ENCODE measurements at regions not wholly inside any gene's neighbourhood (a gene's known extent, or its start where the extent isn't known, plus 50 kb on each side); places are given as distances from the start of the nearest gene placed in this dataset.

DNA sequence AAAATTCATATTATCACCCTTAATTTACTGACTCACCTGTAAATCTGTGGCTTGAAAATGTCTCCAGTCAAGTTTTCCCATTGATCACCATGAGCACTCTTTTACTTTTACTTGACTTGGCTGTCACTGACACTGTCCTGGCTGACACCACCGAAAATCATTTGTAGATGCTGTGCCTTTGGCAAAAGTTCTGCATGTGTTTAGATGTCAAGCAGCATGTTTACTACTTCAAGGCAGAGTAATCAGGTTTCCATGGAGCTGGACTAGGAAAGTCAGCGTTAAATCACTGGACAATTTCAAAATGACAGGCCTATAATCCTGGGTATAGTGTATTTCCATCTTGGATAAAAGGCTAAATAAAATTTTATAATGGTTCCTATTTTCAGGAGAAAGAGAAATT is 1530.6 kb upstream of the CDH6 start (continued):
- TF ChIP-seq TOX (CRISPR knock-in tag; IDR thresholded peaks at IDR 0.05; ENCODE audit: borderline replicate concordance): no peak
- TF ChIP-seq, protein P1, sequence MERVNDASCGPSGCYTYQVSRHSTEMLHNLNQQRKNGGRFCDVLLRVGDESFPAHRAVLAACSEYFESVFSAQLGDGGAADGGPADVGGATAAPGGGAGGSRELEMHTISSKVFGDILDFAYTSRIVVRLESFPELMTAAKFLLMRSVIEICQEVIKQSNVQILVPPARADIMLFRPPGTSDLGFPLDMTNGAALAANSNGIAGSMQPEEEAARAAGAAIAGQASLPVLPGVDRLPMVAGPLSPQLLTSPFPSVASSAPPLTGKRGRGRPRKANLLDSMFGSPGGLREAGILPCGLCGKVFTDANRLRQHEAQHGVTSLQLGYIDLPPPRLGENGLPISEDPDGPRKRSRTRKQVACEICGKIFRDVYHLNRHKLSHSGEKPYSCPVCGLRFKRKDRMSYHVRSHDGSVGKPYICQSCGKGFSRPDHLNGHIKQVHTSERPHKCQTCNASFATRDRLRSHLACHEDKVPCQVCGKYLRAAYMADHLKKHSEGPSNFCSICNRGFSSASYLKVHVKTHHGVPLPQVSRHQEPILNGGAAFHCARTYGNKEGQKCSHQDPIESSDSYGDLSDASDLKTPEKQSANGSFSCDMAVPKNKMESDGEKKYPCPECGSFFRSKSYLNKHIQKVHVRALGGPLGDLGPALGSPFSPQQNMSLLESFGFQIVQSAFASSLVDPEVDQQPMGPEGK (CRISPR knock-in tag; IDR thresholded peaks at IDR 0.05; ENCODE audit: borderline replicate concordance): no peak

DNA sequence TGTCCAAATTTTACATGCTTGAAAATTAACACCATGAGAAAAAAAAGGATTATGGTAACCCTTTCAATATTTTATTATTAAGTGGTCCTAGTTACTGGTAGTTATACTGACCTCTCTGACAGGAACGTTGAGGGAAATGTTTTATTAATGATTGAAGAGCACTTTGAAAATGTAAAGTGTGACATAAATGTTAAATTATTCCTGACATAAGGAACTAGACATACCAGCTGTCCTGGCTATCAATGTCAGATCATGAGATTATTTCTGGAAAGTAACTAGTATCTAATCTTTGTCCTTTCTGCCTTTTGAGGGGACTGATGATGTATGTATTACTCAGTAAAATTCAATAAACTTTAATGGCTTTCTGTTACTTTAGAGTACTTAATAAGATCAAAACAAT is 1538.5 kb upstream of the CDH6 start:
- TF ChIP-seq, protein P2, sequence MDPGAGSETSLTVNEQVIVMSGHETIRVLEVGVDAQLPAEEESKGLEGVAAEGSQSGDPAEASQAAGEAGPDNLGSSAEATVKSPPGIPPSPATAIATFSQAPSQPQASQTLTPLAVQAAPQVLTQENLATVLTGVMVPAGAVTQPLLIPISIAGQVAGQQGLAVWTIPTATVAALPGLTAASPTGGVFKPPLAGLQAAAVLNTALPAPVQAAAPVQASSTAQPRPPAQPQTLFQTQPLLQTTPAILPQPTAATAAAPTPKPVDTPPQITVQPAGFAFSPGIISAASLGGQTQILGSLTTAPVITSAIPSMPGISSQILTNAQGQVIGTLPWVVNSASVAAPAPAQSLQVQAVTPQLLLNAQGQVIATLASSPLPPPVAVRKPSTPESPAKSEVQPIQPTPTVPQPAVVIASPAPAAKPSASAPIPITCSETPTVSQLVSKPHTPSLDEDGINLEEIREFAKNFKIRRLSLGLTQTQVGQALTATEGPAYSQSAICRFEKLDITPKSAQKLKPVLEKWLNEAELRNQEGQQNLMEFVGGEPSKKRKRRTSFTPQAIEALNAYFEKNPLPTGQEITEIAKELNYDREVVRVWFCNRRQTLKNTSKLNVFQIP (CRISPR knock-in tag; IDR thresholded peaks at IDR 0.05; ENCODE audit: borderline replicate concordance, low read depth): no peak
- TF ChIP-seq, protein P3, sequence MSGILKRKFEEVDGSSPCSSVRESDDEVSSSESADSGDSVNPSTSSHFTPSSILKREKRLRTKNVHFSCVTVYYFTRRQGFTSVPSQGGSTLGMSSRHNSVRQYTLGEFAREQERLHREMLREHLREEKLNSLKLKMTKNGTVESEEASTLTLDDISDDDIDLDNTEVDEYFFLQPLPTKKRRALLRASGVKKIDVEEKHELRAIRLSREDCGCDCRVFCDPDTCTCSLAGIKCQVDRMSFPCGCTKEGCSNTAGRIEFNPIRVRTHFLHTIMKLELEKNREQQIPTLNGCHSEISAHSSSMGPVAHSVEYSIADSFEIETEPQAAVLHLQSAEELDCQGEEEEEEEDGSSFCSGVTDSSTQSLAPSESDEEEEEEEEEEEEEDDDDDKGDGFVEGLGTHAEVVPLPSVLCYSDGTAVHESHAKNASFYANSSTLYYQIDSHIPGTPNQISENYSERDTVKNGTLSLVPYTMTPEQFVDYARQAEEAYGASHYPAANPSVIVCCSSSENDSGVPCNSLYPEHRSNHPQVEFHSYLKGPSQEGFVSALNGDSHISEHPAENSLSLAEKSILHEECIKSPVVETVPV (CRISPR knock-in tag; IDR thresholded peaks at IDR 0.05): no peak
- TF ChIP-seq OSR1 (CRISPR knock-in tag; IDR thresholded peaks at IDR 0.05): no peak
- TF ChIP-seq ARNTL (CRISPR knock-in tag; IDR thresholded peaks at IDR 0.05; ENCODE audit: borderline replicate concordance, low read depth): no peak
- no peak for ATAC-seq

DNA sequence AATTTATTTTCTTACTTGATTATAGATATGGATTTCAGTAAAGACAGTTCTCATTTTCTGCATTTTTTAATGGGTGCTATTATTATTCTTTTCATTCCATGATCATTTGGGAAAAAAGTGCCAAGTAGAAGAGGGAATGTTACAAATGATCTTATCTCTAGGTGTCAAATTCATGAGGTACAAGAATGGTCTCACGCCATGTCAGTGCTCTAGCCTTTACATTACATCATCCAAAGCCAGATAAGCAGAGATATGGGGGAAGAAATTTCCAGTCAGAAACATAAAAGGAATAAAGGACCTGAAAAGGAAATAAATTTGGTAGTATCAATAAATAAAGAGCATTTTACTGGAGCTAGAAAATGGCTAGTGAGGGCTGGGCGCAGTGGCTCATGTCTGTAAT is 1544.2 kb upstream of the CDH6 start:
- no peak for ATAC-seq
- TF ChIP-seq CSDC2 (CRISPR knock-in tag; IDR thresholded peaks at IDR 0.05) (no peak), TOX (CRISPR knock-in tag; IDR thresholded peaks at IDR 0.05; ENCODE audit: borderline replicate concordance) (no peak), ISL1 (CRISPR knock-in tag; IDR thresholded peaks at IDR 0.05) (no peak), ZNF70 (CRISPR knock-in tag; IDR thresholded peaks at IDR 0.05) (no peak)
- TF ChIP-seq, protein P4, sequence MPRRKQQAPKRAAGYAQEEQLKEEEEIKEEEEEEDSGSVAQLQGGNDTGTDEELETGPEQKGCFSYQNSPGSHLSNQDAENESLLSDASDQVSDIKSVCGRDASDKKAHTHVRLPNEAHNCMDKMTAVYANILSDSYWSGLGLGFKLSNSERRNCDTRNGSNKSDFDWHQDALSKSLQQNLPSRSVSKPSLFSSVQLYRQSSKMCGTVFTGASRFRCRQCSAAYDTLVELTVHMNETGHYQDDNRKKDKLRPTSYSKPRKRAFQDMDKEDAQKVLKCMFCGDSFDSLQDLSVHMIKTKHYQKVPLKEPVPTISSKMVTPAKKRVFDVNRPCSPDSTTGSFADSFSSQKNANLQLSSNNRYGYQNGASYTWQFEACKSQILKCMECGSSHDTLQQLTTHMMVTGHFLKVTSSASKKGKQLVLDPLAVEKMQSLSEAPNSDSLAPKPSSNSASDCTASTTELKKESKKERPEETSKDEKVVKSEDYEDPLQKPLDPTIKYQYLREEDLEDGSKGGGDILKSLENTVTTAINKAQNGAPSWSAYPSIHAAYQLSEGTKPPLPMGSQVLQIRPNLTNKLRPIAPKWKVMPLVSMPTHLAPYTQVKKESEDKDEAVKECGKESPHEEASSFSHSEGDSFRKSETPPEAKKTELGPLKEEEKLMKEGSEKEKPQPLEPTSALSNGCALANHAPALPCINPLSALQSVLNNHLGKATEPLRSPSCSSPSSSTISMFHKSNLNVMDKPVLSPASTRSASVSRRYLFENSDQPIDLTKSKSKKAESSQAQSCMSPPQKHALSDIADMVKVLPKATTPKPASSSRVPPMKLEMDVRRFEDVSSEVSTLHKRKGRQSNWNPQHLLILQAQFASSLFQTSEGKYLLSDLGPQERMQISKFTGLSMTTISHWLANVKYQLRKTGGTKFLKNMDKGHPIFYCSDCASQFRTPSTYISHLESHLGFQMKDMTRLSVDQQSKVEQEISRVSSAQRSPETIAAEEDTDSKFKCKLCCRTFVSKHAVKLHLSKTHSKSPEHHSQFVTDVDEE (CRISPR knock-in tag; IDR thresholded peaks at IDR 0.05): no peak
- TF ChIP-seq, protein P5, sequence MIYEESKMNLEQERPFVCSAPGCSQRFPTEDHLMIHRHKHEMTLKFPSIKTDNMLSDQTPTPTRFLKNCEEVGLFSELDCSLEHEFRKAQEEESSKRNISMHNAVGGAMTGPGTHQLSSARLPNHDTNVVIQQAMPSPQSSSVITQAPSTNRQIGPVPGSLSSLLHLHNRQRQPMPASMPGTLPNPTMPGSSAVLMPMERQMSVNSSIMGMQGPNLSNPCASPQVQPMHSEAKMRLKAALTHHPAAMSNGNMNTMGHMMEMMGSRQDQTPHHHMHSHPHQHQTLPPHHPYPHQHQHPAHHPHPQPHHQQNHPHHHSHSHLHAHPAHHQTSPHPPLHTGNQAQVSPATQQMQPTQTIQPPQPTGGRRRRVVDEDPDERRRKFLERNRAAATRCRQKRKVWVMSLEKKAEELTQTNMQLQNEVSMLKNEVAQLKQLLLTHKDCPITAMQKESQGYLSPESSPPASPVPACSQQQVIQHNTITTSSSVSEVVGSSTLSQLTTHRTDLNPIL (CRISPR knock-in tag; IDR thresholded peaks at IDR 0.05; ENCODE audit: low read depth): no peak
- TF ChIP-seq, protein P3 (CRISPR knock-in tag; IDR thresholded peaks at IDR 0.05): no peak

DNA sequence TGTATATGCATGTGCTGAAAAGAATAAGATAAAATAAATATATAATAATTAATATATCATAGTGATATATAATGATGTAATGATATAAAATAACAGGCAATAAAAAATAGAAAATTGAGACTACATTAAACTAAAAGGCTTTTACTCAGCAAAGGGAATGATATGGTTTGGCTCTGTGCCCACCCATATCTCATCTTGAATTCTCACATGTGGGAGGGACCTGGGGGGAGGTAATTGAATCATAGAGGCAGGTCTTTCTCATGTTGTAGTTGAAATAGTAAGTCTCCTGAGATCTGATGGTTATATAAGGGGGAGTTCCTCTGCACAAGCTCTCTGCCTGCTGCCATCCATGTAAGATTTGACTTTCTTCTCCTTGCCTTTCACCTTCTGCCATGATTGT is 1550.9 kb upstream of the CDH6 start:
- TF ChIP-seq, protein P5 (CRISPR knock-in tag; IDR thresholded peaks at IDR 0.05; ENCODE audit: low read depth): no peak
- TF ChIP-seq, protein P1 (CRISPR knock-in tag; IDR thresholded peaks at IDR 0.05; ENCODE audit: borderline replicate concordance): no peak
- TF ChIP-seq ZC3H10 (CRISPR knock-in tag; IDR thresholded peaks at IDR 0.05): no peak
- TF ChIP-seq TCF4 (CRISPR knock-in tag; IDR thresholded peaks at IDR 0.05; ENCODE audit: borderline replicate concordance): no peak
- TF ChIP-seq ESRRG (CRISPR knock-in tag; IDR thresholded peaks at IDR 0.05): no peak
- TF ChIP-seq ISL1 (CRISPR knock-in tag; IDR thresholded peaks at IDR 0.05): no peak
- no peak for TF ChIP-seq CSDC2 (CRISPR knock-in tag; IDR thresholded peaks at IDR 0.05)
- TF ChIP-seq, protein P4 (CRISPR knock-in tag; IDR thresholded peaks at IDR 0.05): no peak
- no peak for TF ChIP-seq ZNF70 (CRISPR knock-in tag; IDR thresholded peaks at IDR 0.05)
- TF ChIP-seq ZFP30 (CRISPR knock-in tag; IDR thresholded peaks at IDR 0.05): no peak
- no peak for TF ChIP-seq TOX (CRISPR knock-in tag; IDR thresholded peaks at IDR 0.05; ENCODE audit: borderline replicate concordance)
- no peak for TF ChIP-seq SNAI2 (CRISPR knock-in tag; IDR thresholded peaks at IDR 0.05)
- no peak for ATAC-seq

Measured in SK-N-SH treated with all-trans-retinoic acid at 6 μM for 48 hours (cell line).